ENCODE measurements at regions not wholly inside any gene's neighbourhood (a gene's known extent, or its start where the extent isn't known, plus 50 kb on each side); places are given as distances from the start of the nearest gene placed in this dataset.

DNA sequence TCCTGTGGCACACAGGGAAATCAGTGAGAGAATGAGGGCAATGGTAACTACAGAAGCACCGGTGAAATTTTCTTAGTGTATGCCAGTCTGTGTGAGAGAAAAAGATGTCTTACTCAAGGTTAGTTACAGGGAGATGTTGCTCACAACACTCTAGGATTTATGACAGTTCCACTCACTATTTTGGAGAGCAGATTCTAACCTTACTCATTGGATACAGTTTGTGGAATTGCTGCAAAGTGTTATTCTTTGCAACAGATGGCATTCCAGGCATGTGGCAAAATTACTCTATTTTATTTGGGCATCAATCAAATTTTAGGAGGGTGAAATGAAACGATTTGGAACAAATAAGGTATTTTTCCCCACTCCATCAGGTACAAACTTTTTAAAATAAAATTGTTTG, 449.1 kb downstream of the PIK3C3 start:
- DNase-seq = no peak

GRCh38 chr18:42409005-42409404, 454.0 kb downstream of the PIK3C3 start:
- no peak for DNase-seq

- no peak for DNase-seq
These were observed 457.2 kb downstream of the PIK3C3 start for GRCh38 chr18:42412281-42412680.

GRCh38 chr18:42412896-42413295, 457.9 kb downstream of the PIK3C3 start:
- no peak for DNase-seq

- DNase-seq = no peak
These were observed 458.8 kb downstream of the PIK3C3 start for GRCh38 chr18:42413870-42414269.

DNA sequence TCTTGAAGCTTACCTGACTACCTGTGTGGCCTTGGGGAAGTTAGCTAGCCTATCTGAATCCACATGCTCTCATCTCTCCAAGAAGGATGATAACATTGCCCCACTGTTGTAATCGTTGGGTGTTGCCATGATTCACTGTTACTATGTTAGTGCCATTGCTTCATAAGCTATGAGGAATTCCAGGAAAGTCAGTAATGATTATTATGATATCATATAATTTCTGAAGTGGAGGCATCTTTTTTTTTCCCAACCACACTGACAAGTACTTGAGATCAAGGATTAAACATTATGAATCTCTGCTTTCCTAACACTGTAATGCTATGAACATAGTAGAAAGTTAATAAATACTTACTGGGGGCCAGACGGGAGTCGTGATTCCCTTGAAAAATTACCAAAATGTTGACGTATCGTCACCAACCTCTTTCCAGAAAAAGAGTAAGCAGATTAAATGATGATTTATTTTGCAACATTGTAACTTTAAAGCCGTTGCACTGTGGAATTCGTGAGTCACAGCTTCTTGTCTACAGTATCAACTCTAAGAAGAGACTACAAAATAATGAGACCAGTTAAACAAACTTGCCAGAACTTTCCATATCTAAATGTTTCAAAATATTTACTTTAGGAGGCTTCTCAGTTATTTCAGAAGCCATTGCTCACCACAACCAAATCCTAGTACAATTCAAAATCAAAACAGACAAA, 459.9 kb downstream of the PIK3C3 start:
- DNase-seq = no peak

DNA sequence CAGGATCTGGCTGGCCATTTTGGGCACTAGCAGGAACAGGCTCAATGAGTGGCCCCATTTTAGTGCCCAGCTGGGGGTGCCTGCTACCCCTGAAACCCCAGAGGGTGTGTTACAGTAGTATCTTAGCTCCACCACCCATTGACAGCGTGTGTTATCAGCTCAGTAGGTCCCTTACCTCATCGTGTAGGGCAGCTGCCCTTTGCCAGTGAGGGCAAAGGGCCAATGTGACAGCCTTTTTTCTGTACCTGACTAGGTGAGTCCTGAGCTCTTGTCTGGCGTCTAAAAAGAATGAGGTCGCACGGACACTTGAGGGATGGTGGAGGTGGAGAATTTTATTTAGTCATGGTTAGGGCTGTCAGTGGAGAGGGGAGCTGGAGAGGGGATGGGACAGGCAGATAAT, 462.2 kb downstream of the PIK3C3 start:
- DNase-seq = no peak

- no peak for DNase-seq
These were observed 463.1 kb downstream of the PIK3C3 start for GRCh38 chr18:42418121-42418520.

DNA sequence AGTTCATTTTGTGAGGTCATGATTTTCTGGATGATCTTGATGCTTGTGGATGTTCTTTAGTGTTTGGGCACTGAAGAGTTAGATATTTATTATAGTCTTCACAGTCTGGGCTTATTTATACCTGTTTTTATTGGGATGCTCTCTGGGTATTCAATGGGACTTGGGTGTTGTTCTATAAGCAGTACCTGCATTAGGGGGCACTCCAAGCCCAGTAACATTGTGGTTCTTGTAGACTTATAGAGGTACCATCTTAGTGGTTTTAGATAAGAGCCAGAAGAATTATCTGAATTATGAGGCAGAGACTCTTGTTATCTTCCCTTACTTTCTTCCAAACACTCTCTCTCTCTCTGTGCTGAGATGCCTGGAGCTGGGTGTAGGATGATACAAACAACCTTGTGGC, 470.0 kb downstream of the PIK3C3 start:
- DNase-seq = no peak

- DNase-seq = no peak
These were observed 471.5 kb downstream of the PIK3C3 start for GRCh38 chr18:42426496-42427015.

- DNase-seq = peak; percentile 3
These were observed 474.2 kb downstream of the PIK3C3 start for GRCh38 chr18:42429196-42429595.

- no peak for DNase-seq
These were observed 481.3 kb downstream of the PIK3C3 start for GRCh38 chr18:42436222-42436765.

DNA sequence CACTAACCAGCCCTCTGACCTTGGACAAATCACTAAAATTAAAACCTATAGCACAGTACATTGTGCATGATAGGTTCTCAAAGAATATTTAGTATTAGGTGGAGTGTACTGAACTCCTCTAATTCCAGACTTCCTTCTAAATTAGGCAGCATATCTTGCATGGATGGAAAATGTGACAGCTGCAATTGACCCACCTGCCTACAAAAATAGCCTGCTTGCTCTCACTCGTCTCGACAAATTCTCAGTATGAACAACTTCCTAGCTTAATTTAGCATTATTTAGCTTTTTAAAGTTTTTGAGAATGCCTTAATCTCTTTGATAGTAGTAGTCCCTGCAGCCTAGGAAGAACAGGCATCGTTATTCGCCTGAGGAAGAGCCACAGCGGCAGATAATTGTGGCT, 482.0 kb downstream of the PIK3C3 start:
- DNase-seq = no peak

DNA sequence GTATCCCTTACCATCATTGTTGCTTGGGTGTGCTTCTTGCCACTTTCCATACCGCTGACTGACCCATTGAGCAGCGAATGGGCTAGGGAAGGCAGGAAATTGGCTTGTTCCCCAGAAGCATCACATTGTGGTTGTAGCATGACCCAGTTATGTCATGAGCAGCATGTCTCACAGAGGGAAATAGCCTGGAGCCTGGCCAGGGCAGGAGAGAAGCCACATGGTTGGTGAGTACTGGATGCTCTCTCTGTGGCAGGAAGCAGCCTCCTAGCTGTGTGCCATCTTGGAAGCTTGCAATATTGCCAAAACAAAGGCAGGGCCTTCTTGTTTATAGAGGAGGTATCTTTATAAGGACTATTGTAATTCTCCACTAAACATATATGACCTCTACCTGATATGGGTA, 482.6 kb downstream of the PIK3C3 start:
- DNase-seq = no peak

- DNase-seq = no peak
These were observed 487.6 kb downstream of the PIK3C3 start for GRCh38 chr18:42442656-42443055.

DNA sequence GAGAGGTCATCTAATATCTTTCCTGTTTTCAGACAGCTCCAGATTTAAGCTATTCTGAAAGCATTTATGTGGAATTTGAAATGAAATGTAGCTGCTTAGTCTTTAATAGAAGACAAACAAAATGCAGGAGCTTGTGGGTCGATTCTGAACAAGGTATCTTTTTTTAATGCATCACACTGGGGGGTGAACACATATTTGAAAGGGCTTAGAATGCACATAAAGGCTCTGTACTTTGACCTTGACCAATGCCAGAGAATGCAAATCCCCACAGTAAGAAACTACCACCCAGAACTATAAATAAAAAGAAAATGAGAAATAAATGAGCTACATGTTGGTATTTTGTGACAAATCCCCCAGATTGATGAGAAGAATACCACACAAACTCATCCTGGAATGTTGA, 489.3 kb downstream of the PIK3C3 start:
- DNase-seq = no peak

- no peak for DNase-seq
These were observed 490.3 kb downstream of the PIK3C3 start for GRCh38 chr18:42445359-42445758.

GRCh38 chr18:42446195-42446594, 491.2 kb downstream of the PIK3C3 start:
- DNase-seq = no peak

- DNase-seq = no peak
These were observed 492.7 kb downstream of the PIK3C3 start for GRCh38 chr18:42447688-42448087.

DNA sequence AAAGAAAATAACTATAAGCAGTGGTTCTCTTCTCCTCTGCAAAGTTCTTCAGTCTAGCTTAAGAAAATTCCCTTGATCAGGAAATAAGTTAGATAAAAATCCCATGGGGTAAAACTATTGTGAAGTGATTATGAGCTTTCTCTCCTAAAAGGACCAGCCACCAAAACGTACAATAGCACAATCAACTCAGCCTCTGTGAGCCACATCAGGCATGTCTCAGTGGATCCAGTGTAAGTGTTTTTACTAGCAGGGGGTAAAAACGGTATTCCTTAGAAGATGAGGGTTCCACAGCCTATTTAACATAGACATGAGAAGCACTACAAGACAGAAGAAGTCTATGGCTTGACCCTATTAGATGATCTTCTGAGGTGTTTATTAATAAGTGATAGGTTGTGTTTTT, 503.2 kb downstream of the PIK3C3 start:
- no peak for DNase-seq

DNA sequence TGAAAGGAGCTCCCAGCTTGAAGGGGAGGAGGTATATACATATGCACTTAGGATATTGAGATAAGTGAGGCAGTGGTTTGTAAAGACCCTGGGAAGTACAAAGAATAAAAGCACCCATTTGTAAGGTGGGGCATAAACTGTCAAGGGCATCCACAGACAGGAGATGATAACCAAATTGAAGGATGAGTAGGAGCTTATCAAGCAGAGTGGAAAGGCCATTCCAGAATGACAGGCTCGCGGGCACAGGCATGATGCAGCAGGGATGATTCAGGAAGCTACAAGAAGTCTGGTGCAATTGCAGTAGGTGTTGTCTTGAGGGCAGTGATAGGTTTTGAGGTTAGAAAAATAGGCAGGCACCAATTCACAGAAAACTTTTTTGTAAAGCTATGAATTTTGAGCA, 504.8 kb downstream of the PIK3C3 start:
- no peak for DNase-seq

DNA sequence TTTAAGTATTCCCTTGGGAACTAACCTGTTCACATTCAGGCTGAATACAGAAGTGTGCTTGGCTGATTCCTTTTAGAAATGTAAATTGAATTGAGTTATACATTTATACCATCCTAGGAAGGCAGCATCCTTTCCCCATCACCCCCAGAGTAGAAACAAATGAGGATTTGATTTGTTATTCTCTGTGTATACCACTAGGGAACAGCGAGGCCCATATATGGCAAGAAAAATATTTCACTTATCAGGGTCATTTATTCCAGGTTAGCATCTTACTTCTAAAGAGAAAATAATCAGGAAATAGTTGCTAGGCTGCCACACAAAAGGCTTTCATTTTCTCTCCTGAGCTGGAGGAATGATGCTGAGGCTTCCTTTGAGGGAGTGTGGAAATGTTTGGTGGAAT, 516.9 kb downstream of the PIK3C3 start:
- no peak for DNase-seq

DNA sequence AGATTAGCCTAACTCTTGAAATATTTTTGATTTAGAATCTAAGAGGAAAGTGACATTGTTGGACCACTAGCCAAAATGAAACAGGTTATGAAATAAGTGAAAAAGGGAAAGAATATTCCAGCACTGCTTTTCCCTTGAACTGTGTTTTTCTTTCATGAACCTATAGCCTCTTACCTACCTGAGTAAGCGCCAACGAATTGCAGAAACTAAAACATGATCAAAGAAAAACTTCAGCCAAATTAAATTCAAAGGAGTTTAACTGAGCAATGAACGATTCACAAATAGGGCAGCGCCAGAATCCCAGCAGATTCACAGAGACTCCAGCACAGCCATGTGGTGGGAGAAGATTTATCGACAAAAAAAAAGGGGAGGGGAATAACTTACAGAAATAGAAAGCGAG, 518.6 kb downstream of the PIK3C3 start:
- no peak for DNase-seq

DNA sequence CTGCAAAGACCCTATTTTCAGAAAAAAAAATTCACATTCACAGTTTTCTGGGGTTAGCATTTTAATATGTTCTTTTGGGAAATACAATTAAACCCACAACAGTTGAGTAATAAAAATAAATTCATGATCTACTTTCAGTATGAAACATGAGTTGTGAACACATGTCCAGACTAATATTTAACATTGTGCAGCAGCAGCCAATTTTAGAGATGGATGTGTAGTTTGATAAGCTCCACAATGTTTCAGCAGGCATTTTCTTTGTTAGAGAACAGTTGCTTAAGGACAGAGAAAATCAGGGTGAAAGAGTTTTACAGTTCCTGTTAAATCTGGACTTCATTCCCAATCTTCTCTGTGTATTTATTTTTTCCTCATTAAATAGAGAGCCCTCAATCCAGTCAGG, 519.5 kb downstream of the PIK3C3 start:
- DNase-seq = no peak
